GM12874 (cell line): ENCODE measurements at regions not wholly inside any gene's neighbourhood (a gene's known extent, or its start where the extent isn't known, plus 50 kb on each side); places are given as distances from the start of the nearest gene placed in this dataset.

Experiments
- CTCF ChIP-seq: IDR thresholded peaks from 2 replicates; pipeline ENCODE4 v1.5.1; 2011; ENCODE audit warnings: low read depth, mild to moderate bottlenecking, control low read depth, low read length, moderate library complexity; ENCODE audit not compliant: insufficient read depth

- TF ChIP-seq CTCF = no peak
These were observed 798.4 kb downstream of the TUSC7 start for GRCh38 chr3:117507958-117508357.

- TF ChIP-seq CTCF = no peak
These were observed 800.3 kb downstream of the TUSC7 start for GRCh38 chr3:117509858-117510257.

- TF ChIP-seq CTCF = no peak
These were observed 800.8 kb downstream of the TUSC7 start for GRCh38 chr3:117510396-117510795.

- no peak for TF ChIP-seq CTCF
These were observed 803.4 kb downstream of the TUSC7 start for GRCh38 chr3:117512975-117513374.

- no peak for TF ChIP-seq CTCF
These were observed 805.7 kb downstream of the TUSC7 start for GRCh38 chr3:117515309-117515708.

GRCh38 chr3:117518364-117518763 lies 808.8 kb downstream of the TUSC7 start:
- TF ChIP-seq CTCF = no peak

- TF ChIP-seq CTCF = no peak
These were observed 810.2 kb downstream of the TUSC7 start for GRCh38 chr3:117519776-117520175.

GRCh38 chr3:117520582-117520981 lies 811.0 kb downstream of the TUSC7 start:
- no peak for TF ChIP-seq CTCF
